ENCODE measurements at regions not wholly inside any gene's neighbourhood (a gene's known extent, or its start where the extent isn't known, plus 50 kb on each side); places are given as distances from the start of the nearest gene placed in this dataset.

DNA sequence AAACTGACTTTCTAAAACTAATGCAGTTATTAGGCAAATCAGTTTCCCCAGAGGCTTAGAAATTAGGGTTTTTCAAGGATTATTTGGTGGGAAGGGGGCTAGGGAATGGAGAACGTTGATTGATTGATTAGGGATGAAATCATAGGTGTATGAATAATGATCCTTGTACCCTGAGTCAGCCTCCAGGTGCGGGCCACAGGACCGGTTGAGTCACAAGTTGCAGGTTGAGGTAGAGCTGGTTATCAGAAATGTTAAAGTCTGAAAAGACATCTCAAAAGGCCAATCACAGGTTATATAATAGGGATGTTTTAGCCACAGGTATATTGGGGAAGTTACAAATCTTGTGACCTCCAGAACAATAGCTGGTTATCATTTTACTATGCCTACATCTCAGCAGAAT lies 341.8 kb upstream of the GULP1 start:
- TF ChIP-seq CTCF (IDR thresholded peaks at IDR 0.05; ENCODE audit: insufficient read depth, low read length, poor library complexity, severe bottlenecking) (no peak), EZH2phosphoT487 (conservative IDR thresholded peaks at IDR 0.05; ENCODE audit: low read length) (no peak)
